Stimulated activated CD4-positive, alpha-beta T cell treated with anti-CD3 and anti-CD28 coated beads, Interleukin-4, amount 100 ng/mL, for 24 hours (primary cell): ENCODE measurements at regions not wholly inside any gene's neighbourhood (a gene's known extent, or its start where the extent isn't known, plus 50 kb on each side); places are given as distances from the start of the nearest gene placed in this dataset.
"Not testable (repeated sequence)": the region's sequence is repeated elsewhere in the genome, so short reads cannot be mapped to it uniquely, and the experiment has no call there.

ENCODE experiments used
- DNase-seq: peaks from one replicate; pipeline ENCODE4 v3.0.0-alpha.2; 2020

DNA sequence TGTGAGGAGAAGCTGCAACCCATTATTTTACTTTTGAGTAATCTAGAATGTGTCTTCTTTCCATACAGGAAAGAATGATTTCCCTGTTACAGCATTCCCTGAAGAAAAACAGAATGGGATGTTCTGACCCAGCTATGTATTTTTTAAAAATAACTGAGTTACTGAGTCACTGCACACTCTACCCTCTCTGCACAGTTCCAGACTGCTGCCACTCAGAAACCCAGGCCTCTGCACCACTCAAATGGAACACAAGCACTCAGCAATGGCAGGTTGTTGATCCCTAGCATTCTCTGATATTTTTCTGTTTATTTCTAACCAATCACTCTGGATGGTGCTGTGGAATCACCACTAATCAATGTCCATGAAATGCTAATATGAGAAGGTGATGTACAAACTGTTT lies 1300.0 kb upstream of the FAM98A start:
- DNase-seq, result no peak

DNA sequence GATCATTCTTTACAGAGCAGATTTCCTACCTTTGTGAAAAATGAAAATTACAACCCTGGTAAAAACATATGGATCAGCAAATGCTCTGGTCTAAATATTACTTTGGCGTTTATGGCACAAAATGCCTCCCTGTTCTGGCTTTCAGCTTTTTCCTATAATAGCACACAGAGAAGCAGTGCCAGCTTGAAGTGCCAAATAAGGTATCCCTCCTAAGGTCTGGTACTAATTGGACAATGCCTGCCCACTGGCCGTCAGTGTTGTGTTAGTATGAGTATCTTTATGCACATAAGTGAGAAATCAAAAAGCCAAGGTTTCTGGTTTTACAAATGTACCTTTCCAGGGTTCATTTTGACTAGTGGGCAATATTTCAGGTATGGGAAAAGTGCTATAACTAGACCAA lies 1293.7 kb upstream of the FAM98A start:
- DNase-seq, result no peak

DNA sequence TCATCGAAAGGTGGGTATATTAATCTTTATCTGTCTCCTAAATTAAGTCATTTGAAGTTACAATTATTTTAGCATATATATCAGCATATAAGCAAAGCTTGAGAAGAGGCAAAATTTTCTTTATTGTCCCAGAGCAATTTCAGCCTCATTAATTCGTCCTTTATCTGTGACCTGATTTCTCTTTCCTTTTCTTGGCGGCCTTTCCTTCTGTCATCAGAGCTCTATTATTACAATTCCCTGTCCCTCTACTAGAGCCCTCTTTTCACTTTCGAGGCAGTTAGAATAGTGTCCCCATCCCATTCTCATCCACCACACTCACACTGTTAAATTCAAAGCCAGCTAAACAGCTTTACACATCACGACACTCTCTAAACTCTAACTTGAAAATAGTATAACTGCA lies 1293.2 kb upstream of the FAM98A start:
- no peak for DNase-seq

DNA sequence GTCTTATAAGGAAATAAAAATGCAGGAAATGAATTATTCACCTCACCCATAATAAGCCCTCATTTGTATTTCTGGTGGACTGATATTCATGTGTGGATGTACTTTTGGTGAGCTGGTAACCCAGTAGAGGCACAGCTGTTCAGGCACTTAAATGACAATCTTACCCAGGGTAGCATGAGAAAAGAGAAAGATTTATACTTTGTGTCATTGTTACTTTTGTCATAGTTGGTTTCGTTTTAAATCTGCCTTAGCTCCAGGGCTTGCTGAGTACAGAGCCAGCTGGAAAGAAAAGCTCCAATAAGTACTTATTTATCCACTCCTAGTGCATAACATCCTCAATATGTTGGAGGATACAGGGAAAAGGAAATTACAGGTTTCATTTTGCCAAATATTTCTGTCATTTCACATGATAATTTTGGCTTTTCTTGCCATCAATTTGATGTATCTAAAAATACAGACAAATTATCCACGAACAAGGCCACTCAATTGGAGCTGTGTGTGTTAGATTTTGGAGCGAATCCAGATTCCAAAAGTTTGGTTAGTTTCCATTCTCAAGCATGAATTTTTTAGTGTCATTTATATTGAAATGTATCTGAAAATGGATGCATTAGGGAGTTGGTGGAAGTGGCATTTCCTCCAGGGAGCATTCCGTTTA lies 1276.1 kb upstream of the FAM98A start:
- DNase-seq, result no peak

DNA sequence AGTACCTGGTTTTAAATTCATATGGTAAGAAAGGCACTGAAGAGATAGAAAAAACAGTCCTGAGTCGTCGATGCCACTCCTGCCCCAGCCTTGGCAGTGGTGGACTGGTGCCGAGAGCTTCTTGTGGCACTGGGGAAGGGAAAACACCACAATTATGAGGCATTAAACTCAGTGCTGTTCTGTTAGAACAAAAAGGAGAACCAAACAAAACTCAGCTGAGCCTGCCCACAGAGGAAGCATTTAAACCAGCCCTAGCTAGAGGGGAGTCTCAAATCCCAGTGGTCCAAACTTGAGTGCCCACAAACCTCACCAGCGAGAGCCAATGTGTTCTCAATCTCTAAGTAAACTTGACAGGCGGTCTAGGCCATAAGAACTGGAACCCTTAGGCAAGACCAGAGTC lies 1254.5 kb upstream of the FAM98A start:
- no peak for DNase-seq

DNA sequence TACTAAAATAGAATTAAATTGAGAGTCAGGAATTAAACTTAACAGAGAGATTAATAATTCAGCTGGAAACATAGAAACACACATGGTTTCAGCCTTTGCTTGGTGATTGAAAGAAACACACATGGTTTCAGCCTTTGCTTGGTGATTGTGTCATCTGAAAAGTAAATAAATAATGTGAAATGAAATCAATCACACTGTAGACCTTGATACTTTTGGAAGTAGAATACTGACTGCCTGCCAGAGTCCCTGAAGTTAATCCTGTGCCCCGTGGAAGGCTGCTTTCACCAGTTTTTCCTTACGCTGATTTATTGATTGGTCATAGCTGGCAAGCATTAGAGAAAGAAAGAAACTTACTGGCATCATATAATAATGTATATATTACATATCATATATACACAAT lies 1252.7 kb upstream of the FAM98A start:
- no peak for DNase-seq

DNA sequence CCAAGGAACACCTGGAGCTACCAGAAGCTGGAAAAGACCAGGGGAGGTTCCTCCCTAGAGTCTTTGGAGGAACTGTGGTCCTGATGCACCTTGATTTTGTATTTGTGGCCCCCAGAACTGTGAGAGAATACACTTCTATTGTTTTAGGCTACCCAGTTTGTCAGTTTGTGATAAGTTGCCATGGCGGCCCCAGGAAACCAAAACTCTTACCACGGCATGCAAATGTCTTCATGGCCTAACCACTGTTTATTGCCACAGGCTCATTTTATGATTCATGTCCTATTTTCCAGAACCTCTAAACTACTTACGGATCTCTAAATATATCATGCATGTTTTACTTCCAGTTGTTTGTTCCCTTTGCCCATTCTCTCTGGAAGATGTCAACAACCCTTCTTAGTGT lies 1250.7 kb upstream of the FAM98A start:
- no peak for DNase-seq

DNA sequence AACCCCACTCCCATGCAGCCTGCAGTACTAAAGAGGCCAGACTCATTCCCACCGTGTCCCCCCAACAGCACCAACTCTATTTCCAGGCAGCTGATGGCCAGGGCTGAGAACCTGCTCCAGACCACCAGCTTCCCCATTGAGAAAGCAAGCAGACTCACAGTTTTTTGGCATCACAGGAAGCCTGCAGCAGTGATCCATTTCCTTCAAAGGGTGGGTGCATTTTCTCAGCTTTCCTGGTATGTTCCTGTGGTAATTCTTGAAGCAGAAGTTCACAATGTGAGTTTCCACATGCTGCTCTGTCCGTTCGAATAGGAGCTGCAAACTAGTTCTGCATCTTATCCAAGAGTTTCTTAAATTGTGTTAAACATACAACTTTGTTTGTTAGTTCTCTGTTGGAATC lies 1249.6 kb upstream of the FAM98A start:
- DNase-seq, result no peak

DNA sequence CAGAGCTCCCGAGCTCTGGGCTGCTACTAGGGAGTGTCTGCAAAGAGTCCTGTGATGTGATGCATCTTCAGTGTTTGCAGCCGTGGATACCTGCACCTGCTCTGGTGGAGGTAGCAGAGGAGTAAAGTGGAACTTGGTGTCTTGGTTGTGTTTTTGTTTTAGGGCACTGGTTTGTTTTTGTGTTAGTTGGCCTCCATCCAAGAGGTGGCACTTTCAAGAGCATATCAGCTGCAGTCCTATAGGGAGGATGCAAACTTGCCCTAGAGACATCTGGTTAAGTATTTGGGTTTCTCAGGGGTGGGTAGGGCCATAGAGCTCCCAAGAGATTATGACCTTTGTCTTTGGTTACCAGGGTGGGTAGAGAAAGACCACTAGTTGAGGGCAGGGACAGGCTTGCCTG lies 1249.0 kb upstream of the FAM98A start:
- DNase-seq, result no peak

DNA sequence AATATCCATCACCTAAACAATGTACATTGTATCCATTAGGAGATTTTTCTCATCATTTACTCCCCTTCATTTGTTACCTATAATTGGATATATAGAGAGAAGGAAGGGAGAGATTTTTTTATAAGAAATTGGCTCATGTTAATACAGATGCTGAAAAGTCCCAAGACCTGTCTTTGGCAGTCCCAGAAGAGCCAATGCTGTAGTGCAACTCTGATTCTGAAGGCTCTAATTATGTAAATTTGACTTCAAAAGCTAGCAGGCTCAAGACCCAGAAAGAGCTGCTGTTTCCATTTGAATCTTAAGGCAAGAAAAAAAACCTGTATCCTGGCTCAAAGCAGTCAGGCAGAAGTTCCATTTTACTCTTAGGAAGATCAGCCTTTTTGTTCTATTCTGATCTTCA lies 1245.5 kb upstream of the FAM98A start:
- DNase-seq, result no peak

DNA sequence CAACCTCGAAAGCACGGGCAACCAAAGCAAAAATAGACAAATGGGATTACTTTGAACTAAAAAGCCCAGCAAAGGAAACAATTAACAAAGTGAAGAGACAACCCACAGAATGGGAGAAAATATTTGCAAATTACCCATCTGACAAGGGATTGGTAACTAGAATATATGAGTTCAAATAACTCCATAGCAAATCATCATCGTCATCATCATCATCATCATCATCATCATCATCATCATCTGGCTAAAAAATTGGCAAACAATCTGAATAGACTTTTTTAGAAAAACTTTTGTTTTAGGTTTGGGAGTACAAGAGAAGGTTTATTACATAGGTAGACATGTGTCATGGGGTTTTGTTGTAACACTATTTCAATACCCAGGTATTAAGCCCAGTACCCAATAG lies 1239.3 kb upstream of the FAM98A start:
- no peak for DNase-seq

DNA sequence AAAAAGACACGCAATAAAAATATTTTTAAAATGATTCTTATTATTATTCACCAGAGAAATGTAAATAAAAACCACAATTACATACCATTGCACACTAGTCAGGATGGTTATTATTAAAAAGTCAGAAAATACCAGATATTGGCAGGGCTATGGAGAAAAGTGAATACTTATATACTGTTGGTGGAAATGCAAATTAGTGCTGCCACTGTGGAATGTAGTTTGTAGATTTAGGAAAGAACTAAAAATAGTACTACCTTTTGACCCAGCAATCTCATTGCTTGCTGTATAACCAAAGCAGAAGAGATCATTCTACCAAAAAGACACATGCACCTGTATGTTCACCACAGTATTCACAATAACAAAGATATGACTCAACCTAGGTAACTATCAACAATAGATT lies 1237.3 kb upstream of the FAM98A start:
- no peak for DNase-seq

DNA sequence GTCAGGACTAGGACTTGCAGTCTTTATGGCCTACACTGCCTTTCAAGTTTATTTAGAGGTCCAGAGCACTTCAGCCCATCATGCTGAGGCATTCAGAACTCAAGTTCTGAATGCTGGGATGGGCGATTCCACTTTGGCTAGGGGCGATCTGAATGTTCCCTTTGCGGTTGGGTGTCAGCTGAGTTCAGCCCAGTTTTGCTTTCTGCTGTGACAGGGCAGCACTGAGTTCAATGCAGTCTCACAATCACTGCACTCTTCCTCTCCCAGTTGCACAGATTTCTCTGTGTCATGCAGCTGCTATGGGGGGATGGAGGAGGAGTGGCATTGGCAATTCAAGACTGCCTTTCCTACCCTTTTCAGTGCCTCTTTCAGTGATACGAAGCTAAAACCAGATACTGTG lies 1232.0 kb upstream of the FAM98A start:
- no peak for DNase-seq

DNA sequence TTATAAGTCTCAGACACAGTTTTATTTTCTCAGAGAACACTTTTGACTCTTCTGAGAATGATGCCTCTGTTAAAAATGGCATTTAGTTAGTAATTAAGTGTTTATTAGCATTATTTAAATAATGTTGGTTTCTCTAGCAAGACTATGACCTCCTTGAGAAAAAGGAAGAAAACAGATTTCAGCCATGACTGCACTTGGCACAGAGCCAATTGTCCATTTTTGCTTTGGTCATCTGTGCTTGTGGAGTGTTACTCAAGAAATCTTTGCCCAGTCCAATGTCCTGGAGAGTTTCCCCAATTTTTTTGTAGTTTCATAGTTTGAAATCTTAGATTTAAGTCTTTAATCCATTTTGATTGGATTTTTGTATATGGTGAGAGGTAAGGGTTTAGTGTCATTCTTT lies 1229.4 kb upstream of the FAM98A start:
- DNase-seq, result no peak

DNA sequence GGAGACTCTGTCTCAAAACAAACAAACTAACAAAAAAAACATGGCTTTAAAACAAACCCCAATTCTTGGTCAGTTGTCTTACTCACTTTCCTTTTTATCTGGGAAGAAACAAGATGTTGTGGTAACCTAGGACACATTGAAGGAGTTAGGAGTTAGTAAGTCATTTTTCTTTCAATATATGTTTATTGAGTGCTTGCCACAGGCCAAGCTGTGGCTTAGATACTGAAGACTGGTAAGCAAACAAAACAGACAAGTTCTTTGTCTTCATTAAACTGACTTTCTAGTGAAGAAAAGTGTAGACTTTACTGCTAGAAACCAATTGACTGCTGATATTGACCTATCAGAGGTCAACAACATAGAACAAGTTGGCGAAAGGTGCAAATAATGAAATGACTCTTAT lies 1228.3 kb upstream of the FAM98A start:
- DNase-seq, result no peak

DNA sequence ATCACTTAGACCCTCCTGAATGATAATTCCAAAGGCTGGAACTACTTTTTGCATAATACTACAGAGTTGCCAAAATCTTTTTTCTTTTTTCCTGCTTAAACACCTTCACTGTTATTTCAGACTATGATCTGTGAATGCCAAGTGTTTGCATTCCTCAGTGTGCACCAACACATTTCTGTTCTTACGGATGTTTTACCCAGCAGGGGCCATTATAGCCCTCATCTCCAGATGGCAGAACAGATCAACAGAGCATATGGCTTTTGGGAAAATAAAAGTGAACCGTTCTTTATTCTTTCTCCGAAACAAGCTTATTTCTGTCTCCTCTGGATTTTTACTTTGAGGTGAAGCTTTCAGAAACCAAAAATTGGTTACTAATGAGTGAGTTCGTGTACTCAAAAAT lies 1226.6 kb upstream of the FAM98A start:
- DNase-seq, result no peak

DNA sequence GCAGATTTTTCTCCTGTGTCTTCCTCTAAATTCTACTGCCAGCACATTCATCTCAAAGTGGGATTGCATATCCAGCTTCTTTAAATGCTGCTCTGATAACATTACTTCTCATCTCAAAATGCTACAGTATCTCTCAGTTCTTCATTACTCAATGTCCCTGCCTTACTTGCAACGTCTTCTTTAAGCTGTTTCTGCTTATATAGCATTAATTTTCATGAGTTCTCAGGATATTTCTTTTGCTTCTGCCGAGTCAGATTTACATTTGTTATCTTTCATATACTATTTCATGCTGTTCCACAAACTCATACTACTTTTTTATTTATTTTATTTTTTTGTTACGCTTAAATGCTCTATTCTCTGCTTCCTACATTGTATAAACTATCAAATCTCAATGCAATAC lies 1223.5 kb upstream of the FAM98A start:
- DNase-seq, result no peak

DNA sequence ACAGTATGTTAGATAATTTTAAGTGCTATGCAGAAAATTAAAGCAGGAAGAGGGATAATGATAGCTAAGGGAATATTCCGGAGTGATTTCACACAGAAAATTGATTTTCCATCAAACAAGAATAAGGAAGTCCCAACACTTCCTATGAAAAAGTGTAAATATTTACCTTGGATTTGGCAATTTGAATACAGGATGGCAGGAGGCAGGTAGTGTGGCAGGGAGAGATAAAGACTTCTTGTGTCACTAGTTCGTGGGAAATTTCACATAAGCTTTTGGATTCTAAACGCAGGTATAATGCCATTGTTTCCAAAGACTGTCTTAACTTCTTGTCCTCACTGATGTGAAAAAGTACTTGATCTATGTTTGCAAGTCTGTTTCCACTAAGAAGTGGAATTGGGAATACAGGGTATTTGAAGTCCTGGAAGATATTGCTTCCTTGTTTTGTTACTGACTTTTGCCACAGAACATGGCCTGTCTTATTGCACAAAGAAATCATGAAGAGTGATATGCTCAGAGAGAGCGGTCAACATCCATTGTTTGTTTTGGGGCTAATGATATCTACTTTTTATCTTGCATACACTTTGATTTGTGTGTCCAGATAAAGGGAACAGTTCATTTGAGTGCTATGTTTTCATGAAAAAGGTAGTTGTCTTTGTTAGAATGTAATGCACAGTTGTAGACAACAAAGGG lies 1216.1 kb upstream of the FAM98A start:
- DNase-seq, result no peak

DNA sequence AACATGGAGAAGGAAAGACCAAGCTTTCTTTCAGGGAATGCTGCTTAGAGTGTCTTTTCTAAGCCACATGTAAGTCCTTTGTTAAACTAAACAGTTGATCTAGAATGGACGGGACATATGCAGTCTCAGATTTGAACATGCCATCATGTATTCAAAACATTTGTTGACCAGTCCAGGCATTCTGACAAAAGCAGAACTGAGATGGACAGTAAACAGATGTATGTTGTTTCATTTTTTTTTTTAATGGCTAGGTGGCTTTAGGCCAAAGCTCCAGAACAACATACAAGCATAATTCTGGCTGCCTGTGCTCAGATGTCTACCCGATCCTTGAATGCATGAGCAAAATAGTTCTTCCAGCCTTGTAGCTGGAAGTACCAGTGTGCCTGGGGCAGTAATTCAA lies 1211.4 kb upstream of the FAM98A start:
- DNase-seq, result no peak

DNA sequence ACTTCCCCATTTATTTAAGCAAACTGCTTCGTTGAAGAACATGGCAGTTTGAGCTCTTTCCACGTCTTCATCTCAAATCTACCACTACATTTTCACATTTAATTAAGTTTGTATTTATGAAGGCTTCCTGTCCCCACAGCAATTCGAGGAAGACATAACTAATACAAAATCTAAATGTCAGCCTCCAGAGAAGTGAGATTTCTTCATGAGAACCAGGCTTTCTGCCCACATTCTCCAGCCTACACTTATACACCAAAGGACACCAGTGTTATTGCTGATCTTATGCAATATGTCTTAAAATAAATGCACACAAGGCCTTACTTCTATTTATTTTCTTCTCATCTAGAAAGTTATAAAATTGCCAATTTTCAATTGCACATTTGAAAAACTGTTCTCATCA lies 1209.3 kb upstream of the FAM98A start:
- DNase-seq, result no peak

DNA sequence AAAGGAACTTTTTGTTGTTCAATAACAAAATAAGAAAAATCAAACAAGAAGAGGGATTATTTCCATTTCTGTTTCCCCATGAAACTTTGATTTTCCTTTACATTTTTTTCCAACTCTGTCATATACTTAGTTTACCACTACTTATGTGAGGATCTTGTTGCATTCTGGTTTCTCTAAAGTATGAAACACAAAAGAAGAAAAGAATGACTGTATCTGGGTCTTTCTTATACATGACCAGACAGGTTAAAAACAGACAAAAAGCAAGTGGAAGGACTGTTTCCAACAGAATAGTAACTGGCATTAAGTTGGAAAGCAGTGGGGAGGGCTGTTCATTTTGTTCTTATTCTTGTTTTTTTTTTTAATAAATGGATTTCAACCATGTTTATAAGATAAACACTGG lies 1207.8 kb upstream of the FAM98A start:
- no peak for DNase-seq

DNA sequence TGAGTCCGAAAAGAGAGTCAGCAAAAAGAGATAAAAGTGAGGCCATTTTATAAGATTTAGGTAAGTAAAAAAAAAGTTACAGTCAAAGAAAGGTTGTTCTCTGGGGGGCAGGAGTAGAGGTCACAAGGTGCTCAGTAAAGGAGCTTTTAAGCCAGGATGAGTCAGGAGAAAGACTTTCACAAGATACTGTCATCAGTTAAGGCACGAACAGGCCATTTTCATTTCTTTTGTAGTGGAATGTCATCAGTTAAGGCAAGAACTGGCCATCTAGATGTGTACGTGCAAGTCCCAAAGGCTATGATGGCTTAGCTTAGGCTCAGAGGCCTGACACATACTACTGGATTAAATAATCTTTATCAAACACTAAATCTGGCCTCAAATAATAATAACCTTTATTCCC lies 1207.3 kb upstream of the FAM98A start:
- no peak for DNase-seq

DNA sequence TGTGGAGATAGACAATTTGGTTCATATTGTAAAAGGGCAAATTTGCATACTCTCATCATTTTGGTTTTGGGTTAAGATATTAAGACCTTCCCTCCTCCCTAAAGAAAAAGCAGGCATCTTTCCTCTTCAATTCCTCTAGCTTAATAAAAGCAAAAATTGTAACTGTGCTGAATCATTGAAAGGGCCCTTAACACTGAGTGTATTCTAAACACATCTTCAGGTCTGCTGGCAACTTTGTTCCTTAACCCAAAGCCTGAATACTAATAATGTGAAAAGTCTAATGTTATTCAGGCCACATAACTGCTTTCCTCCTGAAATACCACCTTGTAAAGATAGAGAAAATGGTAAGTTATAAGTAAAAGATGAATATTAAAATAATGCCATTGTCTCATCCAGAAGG lies 1200.5 kb upstream of the FAM98A start:
- DNase-seq, result no peak

DNA sequence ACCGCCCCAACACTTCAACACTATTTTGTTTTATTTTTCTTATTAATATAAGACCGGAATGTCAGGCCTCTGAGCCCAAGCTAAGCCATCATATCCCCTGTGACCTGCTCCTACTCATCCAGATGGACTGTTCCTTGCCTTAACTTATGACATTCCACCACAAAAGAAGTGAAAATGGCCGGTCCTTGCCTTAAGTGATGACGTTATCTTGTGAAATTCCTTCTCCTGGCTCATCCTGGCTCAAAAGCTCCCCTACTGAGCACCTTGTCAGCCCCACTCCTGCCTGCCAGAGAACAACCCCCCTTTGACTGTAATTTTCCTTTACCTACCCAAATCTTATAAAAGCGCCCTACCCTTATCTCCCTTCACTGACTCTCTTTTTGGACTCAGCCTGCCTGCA lies 1196.5 kb upstream of the FAM98A start:
- DNase-seq, result not testable (repeated sequence)

DNA sequence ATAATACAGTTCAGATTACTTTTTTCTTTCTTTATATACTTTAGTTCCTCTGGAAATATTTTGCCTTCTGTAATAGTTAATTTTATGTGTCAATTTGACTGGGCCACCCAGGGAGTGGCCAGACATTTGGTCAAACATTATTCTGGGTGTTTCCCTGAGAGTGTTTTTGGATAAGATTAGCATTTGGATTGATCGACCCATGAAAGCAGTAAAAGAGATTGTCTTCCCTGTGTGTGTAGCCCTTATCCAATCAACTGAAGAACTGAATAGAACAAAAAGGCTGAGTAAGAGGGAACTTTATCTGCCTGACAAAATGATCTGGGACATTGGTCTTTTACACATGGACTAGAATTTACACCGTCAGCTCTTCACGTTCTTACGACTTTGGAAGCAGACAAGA lies 1190.1 kb upstream of the FAM98A start:
- DNase-seq, result no peak
